ENCODE measurements at regions not wholly inside any gene's neighbourhood (a gene's known extent, or its start where the extent isn't known, plus 50 kb on each side); places are given as distances from the start of the nearest gene placed in this dataset.
"Not testable (repeated sequence)": the region's sequence is repeated elsewhere in the genome, so short reads cannot be mapped to it uniquely, and the experiment has no call there.

DNA sequence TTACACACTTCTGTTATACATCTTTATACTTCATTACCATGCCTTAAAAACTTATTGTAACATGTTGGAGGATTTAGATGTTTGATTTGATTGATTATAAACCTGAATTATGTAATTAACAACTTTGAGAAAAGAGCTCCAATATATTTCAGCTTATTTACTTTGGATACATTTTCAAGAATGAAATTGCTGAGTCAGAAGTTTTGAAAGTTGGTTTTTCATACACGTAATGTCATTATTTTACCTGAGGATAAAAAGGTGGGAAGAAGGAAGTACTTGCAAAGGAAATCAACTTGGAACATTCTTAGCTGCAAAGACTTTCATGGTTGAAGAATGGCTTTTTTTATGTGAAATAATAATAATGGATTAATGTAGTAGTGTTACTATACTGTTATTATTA, 677.2 kb downstream of the FAM181B start:
- no peak for DNase-seq (ENCODE audit: low read depth in 3 of 3)

DNA sequence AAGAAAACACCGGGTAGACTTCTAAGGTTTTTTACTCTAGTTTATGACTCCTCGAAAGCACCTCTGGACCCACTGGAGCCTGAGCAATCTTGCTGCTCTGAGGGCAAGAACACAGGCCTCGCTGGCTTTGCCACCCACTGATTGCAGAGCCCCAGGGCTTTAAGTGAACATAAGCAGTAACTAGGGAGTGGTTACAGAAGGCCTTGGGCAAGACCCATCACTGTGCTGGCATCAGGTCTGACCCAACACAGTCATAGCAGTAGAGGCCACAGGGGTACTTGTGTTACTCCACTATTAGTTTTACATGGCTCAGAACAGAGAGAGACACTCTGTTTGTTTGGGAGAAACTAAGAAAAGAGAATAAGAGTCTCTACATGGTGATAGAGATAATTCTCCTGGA, 684.5 kb downstream of the FAM181B start:
- DNase-seq (ENCODE audit: low read depth in 3 of 3) = no peak

DNA sequence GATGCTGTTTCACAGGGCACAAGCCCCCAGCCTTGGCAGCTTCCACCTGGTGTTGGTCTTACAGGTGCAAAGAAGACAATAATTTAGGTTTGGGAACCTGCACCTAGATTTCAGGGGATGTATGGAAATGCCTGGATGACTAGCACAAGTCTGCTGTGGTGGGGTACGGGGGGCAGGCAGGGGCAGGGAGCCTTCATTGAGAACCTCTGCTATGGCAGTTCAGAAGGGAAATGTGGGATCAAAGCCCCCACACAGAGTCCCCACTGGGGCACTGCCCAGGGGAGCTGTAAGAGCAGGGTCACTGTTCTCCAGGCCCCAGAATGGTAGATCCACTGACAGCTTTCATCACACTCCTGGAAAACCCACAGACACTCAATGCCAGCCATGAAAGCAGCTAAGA, 686.5 kb downstream of the FAM181B start:
- DNase-seq (ENCODE audit: low read depth in 3 of 3) = no peak

DNA sequence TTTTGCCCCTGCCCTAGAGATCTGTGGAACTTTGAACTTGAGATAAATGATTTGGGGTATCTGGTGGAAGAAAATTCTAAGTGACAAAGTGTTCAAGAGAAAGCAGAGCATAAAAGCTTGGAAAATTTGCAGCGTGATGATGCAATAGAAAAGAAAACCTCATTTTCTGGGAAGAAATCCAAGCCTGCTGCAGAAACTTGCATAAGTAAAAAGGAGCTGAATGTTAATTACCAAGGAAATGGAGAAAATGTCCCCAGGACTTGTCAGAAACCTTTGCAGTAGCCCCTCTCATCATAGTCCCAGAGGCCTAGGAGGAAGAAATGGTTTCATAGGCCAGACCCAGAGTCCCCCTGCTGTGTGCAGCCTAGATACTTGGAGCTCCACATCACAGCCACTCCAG, 686.9 kb downstream of the FAM181B start:
- no peak for DNase-seq (ENCODE audit: low read depth in 3 of 3)

DNA sequence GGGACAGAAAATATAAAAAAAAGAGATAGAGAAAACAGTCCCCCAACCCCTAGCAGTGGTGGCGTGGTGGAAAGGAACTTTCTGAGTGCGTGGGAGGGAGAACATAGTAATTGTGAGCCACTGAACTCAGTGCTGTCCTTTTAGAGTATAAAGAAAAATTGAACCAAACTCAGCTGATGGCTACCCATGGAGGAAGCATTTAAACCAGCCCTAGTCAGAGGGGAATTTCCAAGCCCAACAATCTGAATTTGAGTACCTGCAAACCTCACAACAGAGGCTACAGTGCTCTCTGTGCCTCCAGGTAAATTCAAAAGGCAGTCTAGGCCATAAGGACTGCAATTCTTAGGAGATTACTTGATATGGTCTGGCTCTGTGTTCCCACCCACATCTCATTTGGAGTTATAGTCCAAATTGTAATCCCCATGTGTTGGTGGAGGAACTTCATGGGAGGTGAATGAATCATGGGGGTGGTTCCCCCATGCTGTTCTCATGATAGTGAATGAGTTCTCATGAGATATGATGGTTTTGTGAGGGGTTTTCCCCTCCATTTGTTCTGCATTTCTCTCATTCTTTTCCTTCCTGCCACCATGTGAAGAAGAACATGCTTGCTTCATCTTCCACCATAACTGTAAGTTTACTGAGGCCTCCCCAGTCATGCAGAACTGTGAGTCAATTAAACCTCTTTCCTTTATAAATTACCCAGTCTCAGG, 687.8 kb downstream of the FAM181B start:
- no peak for DNase-seq (ENCODE audit: low read depth in 3 of 3)

DNA sequence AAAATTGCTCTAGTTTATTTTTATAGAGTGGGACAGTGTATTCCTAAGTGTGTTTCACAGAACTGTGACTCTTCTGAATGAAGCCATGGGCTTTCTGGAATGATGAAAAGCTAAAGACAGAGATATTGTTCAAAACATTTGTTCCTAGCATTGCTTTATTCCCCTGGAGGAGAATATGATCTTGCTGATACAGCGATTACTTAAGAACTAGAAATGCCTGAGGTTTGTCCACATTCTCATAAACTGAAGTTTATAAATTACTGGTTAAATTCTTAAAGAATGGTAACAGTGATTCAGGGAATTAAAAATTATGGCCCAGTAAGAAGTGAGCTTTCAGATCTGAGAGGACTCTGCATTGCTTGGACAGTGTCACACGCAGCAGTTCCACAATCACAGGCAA, 690.3 kb downstream of the FAM181B start:
- DNase-seq (ENCODE audit: low read depth in 3 of 3) = no peak

DNA sequence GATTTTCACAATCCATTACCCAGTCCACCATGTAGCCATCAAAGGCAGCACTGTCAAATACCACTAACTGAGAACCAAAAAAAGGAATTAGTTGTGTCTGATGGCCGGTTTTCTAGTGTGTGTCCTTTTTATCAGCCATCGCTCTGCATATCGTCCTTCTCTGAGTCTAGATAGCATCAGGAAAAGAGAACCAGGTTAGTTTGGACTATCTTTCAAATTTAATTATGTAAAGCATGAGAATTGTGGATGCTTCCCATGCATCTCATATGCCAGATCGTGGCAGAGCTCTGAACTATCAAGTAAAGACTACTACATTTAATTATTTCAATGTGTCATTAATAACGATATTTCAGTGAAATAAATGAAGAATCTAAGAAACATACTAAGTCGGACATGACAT, 691.9 kb downstream of the FAM181B start:
- DNase-seq (ENCODE audit: low read depth in 3 of 3) = no peak

DNA sequence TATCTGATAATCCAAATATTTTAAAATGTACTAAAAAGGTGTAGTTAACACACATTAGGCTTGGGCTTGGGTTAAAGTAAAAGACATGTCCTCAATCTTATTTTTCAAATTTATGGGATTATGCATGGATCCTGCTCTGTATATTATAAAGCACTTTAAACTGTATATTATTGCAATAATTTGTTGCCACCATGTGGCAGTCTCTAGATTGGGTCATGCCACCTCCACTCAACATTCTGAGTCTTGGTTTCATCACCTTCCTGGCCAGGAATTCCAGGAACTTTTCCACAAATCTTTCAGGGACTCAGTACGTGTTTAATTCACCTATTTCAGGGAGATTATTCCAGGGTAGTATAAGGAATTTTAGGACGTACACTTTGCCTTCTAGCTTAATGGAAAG, 695.5 kb downstream of the FAM181B start:
- DNase-seq (ENCODE audit: low read depth in 3 of 3) = no peak

DNA sequence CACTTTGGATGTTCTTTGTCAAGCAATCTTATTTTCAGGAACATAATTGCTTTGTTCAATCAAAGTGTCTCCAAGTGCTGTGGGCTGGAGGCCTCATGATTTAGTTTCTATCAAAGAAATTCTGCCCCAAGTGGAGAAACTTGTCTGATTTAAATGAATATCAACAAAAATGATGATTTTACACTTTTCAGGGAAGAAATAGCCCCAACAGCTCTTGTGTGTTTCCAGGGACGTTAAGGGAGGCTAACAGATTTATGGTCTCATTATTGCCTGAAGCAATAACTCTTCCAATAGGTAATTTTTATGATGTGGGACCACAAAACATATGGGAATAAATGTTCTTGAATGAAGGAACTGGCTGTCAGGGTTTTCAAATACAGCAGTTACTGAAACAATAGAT, 699.1 kb downstream of the FAM181B start:
- DNase-seq (ENCODE audit: low read depth in 3 of 3) = no peak

DNA sequence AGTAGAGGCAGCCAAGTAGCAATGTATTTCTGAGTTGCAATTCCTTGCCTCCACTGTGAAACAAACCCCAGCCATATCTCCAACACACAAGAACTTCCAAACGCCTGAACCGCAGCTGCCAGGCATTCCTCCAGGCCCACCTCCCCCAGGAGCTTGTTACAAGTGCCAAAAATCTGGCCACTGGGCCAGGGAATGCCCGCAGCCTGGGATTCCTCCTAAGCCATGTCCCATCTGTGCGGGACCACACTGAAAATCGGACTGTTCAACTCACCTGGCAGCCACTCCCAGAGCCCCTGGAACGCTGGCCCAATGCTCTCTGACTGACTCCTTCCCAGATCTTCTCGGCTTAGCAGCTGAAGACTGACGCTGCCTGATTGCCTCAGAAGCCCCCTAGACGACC, 706.3 kb downstream of the FAM181B start:
- DNase-seq (ENCODE audit: low read depth in 3 of 3) = not testable (repeated sequence)

DNA sequence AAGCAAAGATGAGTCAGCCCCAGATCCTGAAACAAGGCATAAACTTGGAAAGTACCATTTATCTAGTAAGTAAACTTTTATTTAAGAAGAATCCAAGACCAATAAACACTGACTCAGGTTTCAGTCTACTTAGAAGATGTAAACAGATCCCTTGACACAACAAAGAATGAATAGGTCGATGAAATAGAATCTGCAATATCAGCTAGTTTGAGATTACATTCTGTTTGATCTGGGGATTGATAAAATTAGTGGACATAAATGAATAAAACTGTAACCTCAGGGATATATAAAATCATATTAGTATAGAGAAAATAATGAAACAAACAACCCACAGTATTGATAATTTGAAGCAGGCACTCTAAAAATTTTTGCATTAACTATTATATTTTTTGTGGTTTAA, 708.9 kb downstream of the FAM181B start:
- DNase-seq (ENCODE audit: low read depth in 3 of 3) = no peak

DNA sequence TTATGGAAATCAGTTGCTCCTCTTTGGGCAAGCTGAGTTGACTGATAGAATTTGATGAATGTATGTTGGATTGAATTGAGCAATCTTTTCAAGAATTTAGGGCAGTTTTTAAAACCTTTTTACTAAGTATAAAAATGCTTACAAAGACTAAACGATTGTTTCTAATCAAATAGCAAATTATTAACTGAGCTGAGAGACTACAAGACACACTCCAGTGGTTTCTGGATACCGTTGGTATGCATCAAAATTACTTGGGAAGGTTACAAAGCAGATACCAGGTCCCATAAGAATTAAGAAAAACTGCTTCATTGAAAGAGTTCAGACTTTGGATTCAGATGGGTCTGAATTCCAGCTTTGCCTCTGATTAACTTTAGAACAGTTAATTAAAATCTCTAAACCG, 721.4 kb downstream of the FAM181B start:
- no peak for DNase-seq (ENCODE audit: low read depth in 3 of 3)

DNA sequence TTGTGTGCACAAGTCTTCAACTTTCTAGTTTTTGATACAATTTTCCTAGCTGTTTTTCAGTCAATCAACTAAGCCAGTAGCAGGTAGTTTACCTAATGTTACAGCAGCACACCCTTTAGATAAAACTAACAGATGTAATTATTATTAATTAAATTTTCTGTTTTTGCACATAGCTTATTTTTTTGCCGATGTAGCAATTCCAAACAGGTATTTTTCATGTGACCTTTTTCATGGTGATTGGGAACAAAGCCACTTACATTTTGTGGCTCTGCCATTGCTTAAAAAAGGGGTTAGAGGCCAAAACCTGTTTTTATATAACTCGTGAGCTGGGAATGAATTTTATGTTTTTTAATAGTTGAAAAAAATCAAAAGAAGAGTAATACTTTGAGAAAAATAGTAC, 724.5 kb downstream of the FAM181B start:
- no peak for DNase-seq (ENCODE audit: low read depth in 3 of 3)

DNA sequence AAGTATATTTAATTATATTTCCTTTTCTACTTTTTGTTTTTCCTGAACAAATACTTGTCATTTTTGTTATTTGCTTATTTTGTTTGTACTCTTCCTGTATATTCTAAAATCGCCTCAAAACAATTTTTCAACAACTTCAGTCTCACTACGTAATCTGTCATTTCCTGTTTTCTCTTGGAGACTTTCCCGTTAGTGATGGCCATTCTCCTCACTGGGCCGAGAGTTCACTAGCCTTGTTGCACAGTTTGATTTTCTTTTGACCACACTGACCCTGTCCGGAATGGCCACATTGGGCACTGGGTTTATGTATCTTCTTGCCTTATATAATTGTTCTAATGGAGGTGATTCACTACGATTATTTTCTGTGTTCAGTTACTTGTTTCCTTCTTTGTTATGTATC, 726.1 kb downstream of the FAM181B start:
- no peak for DNase-seq (ENCODE audit: low read depth in 3 of 3)

DNA sequence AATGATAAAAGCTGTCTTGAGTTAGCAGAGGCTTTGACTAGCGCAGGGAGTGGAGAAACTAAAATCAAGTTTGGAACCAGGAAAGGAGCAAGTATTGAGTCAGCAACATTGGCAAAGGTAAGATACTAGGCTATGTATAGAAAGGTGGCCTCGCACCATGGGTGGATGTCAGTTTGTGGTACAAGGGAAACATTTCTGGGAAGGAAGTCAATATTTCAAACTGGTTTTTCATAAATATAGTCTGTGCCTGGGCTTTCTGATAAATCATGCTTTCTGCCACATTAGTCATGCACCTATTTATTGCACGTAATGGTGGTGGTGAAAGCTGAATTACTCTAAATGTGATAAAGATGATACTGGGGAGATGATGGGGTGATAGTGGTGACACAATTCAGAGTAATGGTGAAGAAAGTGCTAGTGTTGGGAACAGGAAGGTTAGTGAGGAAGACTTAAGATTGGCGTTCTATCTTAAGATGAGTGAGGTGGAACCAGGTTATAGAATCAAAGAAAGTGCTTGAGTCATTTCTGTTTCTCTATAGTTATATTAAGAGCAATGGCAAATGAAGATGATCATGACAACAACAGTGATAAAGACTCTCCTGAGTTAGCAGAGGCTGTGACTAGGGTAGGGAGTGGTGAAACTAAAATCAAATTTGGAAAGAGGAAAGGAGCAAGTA, 729.0 kb downstream of the FAM181B start:
- peak in 1 of 3 experiments; percentile 7 for DNase-seq (ENCODE audit: low read depth in 3 of 3)

DNA sequence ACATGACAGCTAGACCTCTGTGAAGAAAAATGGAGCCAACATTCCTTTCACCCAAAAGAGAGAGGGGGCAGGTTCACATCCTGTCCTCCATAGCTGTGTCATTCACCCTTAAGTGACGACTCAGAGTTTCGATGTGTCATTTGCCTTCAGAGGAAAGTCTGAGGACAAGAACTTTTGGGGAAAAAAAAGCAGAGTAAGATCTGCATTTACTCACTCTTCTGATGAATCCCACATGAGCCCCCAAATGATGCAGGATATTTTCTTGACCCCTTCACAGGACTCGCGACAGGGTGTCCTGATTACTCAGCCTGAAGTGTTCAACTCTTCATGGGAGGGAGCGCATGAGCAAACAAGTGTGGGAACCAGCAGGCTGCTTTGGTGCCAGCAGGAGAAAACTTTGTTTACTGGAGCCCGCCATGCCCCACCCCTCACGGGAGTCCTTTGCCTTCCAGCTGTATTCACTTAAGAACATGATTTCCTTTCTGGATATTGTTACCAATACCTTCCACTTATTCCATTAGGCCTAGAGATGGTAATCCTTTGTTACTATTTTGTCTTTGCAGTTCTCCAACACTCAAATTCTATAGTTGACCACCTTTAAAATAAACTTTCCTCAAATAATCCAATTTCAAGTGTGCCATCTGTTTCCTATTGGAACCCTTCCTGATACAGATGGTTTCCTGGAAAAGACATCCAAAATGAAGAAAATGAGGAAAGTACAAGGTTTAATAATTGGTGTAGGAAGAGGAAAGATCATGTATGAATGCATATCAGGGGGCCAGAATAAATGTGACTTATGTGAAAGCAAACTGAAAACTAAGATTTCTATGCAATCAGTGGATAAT, 729.8 kb downstream of the FAM181B start:
- peak in 1 of 3 experiments; percentile 5 for DNase-seq (ENCODE audit: low read depth in 3 of 3)

DNA sequence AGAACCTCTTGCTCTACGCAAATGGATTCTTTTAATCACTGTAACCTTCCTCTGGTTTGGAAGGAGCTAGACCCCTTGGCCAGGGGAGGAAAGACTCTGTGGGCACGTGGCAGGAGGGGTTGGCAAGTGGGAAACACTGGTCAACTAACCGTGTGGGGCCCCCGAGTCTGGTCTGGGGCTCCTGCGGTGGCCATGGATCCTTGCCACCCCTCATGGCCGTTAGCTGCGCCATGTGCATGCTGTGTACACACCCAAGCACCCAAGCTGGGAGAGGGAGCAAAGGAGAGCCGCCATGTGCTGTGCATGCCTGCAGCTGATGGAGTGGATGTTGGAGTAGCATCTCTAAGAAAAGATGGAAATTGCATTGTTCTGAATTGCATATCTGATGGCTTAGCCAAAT, 730.6 kb downstream of the FAM181B start:
- no peak for DNase-seq (ENCODE audit: low read depth in 3 of 3)

DNA sequence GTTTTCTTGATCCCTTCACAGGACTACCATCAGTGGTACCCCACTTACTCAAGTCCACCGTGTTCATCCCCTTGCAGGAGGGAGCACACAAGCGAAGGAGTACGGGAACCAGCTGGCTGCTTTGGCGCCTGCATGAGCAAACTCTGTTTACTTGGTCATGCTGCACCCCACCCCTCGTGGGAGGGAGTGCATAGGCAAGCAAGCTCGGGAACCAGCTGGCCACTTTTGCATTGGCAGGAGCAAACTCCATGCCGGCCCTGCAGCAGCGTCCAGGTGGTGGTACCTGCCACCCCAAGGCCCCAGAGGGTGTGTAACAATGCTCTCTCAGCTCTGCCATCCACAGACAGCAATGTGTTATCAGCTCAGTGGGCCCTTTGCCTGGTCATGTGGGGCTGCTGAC, 737.8 kb downstream of the FAM181B start:
- DNase-seq (ENCODE audit: low read depth in 3 of 3) = no peak

DNA sequence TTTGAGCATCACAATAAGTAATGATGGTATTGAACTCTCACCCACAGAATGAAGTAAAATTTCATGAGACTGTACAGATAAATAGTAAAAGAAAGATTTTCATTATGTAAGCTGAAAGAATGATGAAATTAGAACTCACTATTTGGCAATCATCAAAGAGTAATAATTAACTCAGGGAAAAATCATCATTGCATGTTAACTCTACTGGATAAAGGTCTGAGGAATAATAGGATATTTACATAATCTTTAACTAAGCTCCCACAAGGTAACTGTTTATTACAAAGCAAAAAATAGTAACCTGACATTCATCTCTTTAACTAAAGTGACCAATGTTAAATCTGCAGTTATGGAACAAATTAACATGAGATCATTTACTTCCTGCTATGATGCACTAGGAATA, 739.9 kb downstream of the FAM181B start:
- DNase-seq (ENCODE audit: low read depth in 3 of 3) = no peak

DNA sequence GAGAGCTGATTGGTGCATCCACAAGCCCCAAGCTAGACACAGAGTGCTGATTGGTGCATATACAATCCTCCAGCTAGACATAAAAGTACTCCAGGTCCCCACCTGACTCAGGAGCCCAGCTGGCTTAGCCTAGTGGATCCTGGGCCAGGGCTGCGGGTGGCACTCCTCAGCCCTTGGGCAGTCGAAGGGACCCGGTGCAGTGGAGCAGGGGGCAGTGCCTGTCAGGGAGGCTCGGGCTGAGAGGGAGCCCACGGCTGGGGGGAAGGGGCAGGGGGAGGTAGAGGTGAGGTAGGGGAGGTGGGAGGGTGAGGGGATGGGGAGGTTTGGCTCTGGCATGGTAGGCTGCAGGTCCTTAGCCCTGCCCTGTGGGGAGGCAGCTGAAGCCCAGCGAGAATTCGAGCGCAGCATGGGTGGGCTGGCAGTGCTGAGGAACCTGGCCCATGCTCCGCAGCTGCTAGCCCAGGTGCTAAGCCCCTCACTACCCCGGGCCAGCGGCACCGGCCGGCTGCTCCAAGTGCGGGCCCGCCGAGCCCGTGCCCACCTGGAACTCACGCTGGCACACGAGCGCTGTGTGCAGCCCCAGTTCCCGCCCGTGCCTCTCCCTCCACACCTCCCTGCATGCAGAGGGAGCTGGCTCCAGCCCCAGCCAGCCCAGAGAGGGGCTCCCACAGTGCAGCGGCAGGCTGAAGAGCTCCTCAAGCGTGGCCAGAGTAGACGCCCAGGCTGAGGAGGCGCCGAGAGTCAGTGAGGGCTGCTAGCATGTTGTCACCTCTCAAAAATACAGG, 742.8 kb downstream of the FAM181B start:
- no peak for DNase-seq (ENCODE audit: low read depth in 3 of 3)

DNA sequence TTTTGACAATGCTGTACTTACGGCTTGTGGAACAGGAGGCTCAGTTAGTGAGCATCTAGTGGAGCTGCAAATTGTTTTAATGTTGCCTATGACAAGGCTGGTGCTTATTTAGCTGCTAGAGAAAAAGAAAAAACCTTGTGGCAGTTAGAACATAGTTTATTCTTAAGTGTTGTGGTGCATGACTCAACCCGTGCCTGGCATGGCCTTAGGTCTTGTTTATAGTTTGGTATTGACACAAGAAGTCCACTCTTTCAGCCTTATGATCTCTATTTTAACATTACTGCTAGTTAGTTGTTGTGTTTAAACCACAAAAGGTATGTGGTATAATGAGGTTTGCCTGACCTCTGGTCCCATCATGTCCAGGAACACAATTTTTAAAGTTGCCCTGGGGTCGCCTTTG, 744.6 kb downstream of the FAM181B start:
- no peak for DNase-seq (ENCODE audit: low read depth in 3 of 3)

All from stimulated activated CD4-positive, alpha-beta T cell treated with anti-CD3 and anti-CD28 coated beads, TNF-alpha, amount 100 ng/mL, for 24 hours (primary cell).